Smooth muscle cell (in vitro differentiated cells): ENCODE measurements at regions not wholly inside any gene's neighbourhood (a gene's known extent, or its start where the extent isn't known, plus 50 kb on each side); places are given as distances from the start of the nearest gene placed in this dataset.

Experiments
- DNase-seq: peaks from one replicate; lab custom pipeline; 2025; ENCODE audit not compliant: unreplicated experiment; lab: John Stamatoyannopoulos, UW
- H2AFZ ChIP-seq: fragments of 200-600 bp; sonication (generic); 2 replicates; pipeline ENCODE4 v1.6.0; 2016; ENCODE audit warnings: antibody characterized with exemption, low read depth, mild to moderate bottlenecking
- H3F3A ChIP-seq: fragments of 200-600 bp; sonication (generic); 2 replicates; pipeline ENCODE4 v1.6.0; 2017; ENCODE audit warnings: antibody characterized with exemption, low read depth
- H3K27ac ChIP-seq: fragments of 200-600 bp; sonication (generic); 2 replicates; pipeline ENCODE4 v1.5.1; 2016; ENCODE audit warnings: low read depth, mild to moderate bottlenecking
- H3K27me3 ChIP-seq: fragments of 200-600 bp; sonication (generic); 2 replicates; pipeline ENCODE4 v1.6.1; 2016; ENCODE audit warnings: low read depth, mild to moderate bottlenecking
- H3K36me3 ChIP-seq: fragments of 200-600 bp; sonication (generic); 2 replicates; pipeline ENCODE4 v1.5.1; 2016; ENCODE audit warnings: low read depth
- H3K4me1 ChIP-seq: fragments of 200-600 bp; sonication (generic); 2 replicates; pipeline ENCODE4 v1.5.1; 2016; ENCODE audit warnings: low read depth
- H3K4me2 ChIP-seq: fragments of 200-600 bp; sonication (generic); 2 replicates; pipeline ENCODE4 v1.6.0; 2016; ENCODE audit warnings: mild to moderate bottlenecking
- H3K4me3 ChIP-seq: fragments of 200-600 bp; sonication (generic); 2 replicates; pipeline ENCODE4 v1.5.1; 2016; ENCODE audit warnings: mild to moderate bottlenecking
- H3K79me2 ChIP-seq: fragments of 200-600 bp; sonication (generic); 2 replicates; pipeline ENCODE4 v1.6.0; 2016; ENCODE audit warnings: low read depth, mild to moderate bottlenecking
- H3K9ac ChIP-seq: fragments of 200-600 bp; sonication (generic); 2 replicates; pipeline ENCODE4 v1.6.0; 2016; ENCODE audit warnings: low read depth
- H3K9me3 ChIP-seq: fragments of 200-600 bp; sonication (generic); replicated peaks from 2 replicates; pipeline ENCODE4 v1.5.1; 2016; ENCODE audit warnings: low read depth
- H4K20me1 ChIP-seq: fragments of 200-600 bp; sonication (generic); 2 replicates; pipeline ENCODE4 v1.6.0; 2016; ENCODE audit warnings: low read depth
- CTCF ChIP-seq: fragments of 200-600 bp; sonication (generic); IDR thresholded peaks from 2 replicates; pipeline ENCODE4 v1.5.1; 2017; ENCODE audit warnings: borderline replicate concordance, mild to moderate bottlenecking, antibody characterized with exemption; ENCODE audit not compliant: insufficient read depth, poor library complexity, severe bottlenecking
- WGBS: methylation state at CpG from one replicate; pipeline ENCODE4 v1.1.7; 2016; ENCODE audit warnings: low lambda C conversion rate; 5-methylcytosine and 5-hydroxymethylcytosine counted together

- no peak overlapping the region for H3K4me2 ChIP-seq
- no peak for DNase-seq
- H3K9me3 ChIP-seq: no peaks in the 10 kb centered on the region
- H4K20me1 ChIP-seq: no peaks in the 10 kb centered on the region
- no peak overlapping the region for H3K4me3 ChIP-seq
- H3K36me3 ChIP-seq: no peaks in the 10 kb centered on the region
- no peaks in the 10 kb centered on the region for H3F3A ChIP-seq
- no peaks in the 10 kb centered on the region for H3K79me2 ChIP-seq
- H3K9ac ChIP-seq: no peak overlapping the region
- H3K4me1 ChIP-seq: no peaks in the 10 kb centered on the region
- H3K27ac ChIP-seq: no peak overlapping the region
- TF ChIP-seq CTCF: no peak
- no peak overlapping the region for H2AFZ ChIP-seq
- peaks cover 12% of the 10 kb centered on the region for H3K27me3 ChIP-seq
These were observed 190.6 kb downstream of the CYLD start for GRCh38 chr16:50932348-50932935.

- Histone ChIP-seq H3K9ac (no peak overlapping the region), H3K4me3 (no peak overlapping the region), H3K4me2 (no peak overlapping the region), H3K27ac (no peak overlapping the region), H3K36me3 (no peaks in the 10 kb centered on the region), H3K4me1 (no peaks in the 10 kb centered on the region), H3K27me3 (peaks cover 14% of the 10 kb centered on the region), H3K79me2 (no peaks in the 10 kb centered on the region), H3K9me3 (no peaks in the 10 kb centered on the region), H4K20me1 (no peaks in the 10 kb centered on the region), H2AFZ (no peak overlapping the region), H3F3A (no peaks in the 10 kb centered on the region)
- no peak for DNase-seq
- no peak for TF ChIP-seq CTCF
- 93% methylated on average over 5 of the region's 5 CpGs for WGBS
These were observed 186.2 kb downstream of the CYLD start for GRCh38 chr16:50928065-50928464.

GRCh38 chr16:50925758-50926357 lies 184.0 kb downstream of the CYLD start:
- 91% methylated on average over 7 of the region's 7 CpGs for WGBS

More at GRCh38 chr16:50925758-50926357, 184.0 kb downstream of the CYLD start:
- Histone ChIP-seq H2AFZ (no peak overlapping the region), H4K20me1 (no peaks in the 10 kb centered on the region), H3K4me3 (no peak overlapping the region), H3K9me3 (no peaks in the 10 kb centered on the region), H3K4me1 (no peaks in the 10 kb centered on the region), H3K9ac (no peak overlapping the region), H3K4me2 (no peak overlapping the region), H3K27ac (no peak overlapping the region), H3K79me2 (no peaks in the 10 kb centered on the region), H3F3A (no peaks in the 10 kb centered on the region), H3K36me3 (no peaks in the 10 kb centered on the region), H3K27me3 (peaks cover 10% of the 10 kb centered on the region)
- DNase-seq: no peak
- no peak for TF ChIP-seq CTCF
